Vagina (tissue), 2 donors: ENCODE measurements at regions not wholly inside any gene's neighbourhood (a gene's known extent, or its start where the extent isn't known, plus 50 kb on each side); places are given as distances from the start of the nearest gene placed in this dataset.

Experiments used
- POLR2AphosphoS5 ChIP-seq, 2 donors: sonication (generic); formaldehyde crosslinking; IDR thresholded peaks; one replicate each; pipeline ENCODE4 v1.9.0; 2017; ENCODE audit warnings: antibody characterized with exemption in 2 of 2, mild to moderate bottlenecking in 2 of 2, low read depth in 1 of 2; ENCODE audit not compliant: insufficient read depth in 1 of 2
- TF ChIP-seq, protein P1 (sequence below), 3 experiments: fragments of 450-650 bp in 2 of 3; fragments of 200-600 bp in 1 of 3; sonication (generic) in 1 of 3; IDR thresholded peaks; one replicate each; pipeline ENCODE4 v1.5.1; 2017 to 2019; ENCODE audit warnings: antibody characterized with exemption in 3 of 3, mild to moderate bottlenecking in 2 of 3, moderate library complexity in 2 of 3

DNA sequence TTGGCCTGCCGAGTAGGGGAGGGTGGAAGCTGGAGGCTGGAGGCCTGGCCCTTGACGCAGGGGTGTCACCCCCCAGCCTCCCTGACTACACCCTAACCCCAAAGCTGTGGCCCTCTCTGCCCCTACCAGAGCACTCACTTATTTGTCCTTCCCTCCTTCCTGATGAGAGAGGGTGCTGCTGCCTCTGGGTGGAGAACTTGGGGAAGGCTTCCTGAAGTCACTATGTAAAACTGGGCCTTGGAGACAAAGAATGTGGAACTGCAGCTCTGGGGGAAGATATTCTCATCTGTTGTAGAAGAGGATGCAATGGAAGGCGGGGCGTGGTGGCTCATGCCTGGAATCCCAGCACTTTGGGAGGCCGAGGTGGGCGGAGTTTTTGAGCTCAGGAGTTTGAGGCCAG is 485.2 kb downstream of the ZNF536 start:
- no peak for TF ChIP-seq POLR2AphosphoS5 (IDR thresholded peaks at IDR 0.05; ENCODE audit: insufficient read depth in 1 of 2, low read depth in 1 of 2)
- TF ChIP-seq, protein P1, sequence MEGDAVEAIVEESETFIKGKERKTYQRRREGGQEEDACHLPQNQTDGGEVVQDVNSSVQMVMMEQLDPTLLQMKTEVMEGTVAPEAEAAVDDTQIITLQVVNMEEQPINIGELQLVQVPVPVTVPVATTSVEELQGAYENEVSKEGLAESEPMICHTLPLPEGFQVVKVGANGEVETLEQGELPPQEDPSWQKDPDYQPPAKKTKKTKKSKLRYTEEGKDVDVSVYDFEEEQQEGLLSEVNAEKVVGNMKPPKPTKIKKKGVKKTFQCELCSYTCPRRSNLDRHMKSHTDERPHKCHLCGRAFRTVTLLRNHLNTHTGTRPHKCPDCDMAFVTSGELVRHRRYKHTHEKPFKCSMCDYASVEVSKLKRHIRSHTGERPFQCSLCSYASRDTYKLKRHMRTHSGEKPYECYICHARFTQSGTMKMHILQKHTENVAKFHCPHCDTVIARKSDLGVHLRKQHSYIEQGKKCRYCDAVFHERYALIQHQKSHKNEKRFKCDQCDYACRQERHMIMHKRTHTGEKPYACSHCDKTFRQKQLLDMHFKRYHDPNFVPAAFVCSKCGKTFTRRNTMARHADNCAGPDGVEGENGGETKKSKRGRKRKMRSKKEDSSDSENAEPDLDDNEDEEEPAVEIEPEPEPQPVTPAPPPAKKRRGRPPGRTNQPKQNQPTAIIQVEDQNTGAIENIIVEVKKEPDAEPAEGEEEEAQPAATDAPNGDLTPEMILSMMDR (IDR thresholded peaks at IDR 0.05), result no peak
